ENCODE measurements at regions not wholly inside any gene's neighbourhood (a gene's known extent, or its start where the extent isn't known, plus 50 kb on each side); places are given as distances from the start of the nearest gene placed in this dataset.
"Not testable (repeated sequence)": the region's sequence is repeated elsewhere in the genome, so short reads cannot be mapped to it uniquely, and the experiment has no call there.

DNA sequence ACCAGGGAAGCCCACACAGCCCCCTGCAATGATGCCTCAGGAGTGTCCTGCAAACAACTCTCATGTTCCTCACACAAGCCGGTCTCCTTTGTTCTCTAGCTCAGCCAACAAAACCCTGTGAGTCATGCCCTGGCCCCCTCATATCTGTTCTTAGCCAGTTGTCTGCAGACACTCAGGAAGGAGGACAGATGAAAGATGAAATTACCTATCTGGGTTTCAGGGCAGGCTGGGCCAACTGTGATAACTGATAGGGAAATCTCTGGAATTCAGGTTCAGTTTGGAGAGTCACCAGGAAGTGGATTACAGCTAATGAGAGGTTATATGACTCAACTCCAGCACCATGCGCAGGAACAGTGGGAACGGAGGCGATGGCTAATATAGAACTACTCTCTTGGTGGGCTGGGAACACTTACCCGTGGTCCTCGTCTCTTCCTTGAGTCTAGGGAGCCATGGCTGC is 352.0 kb upstream of the ADAMTS9 start:
- DNase-seq (ENCODE audit: low read depth, low spot score), result no peak

DNA sequence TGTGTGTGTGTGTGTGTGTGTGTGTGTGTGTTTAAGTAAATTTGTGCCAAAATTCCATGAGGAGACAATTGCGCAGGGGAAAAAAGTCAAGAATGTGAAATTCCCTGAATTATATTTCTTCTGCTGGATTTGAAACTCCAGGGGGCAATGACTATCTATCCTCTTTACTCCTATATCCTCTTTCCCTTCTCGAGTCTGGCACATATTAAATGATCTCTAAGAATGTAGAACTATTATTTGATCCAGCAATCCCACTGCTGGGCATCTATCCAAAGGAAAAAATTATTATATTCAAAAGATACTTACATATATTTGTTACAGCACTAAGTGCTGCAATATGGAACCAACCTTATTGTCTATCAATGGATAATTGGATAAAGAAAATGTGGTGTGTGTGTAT is 350.1 kb upstream of the ADAMTS9 start:
- DNase-seq (ENCODE audit: low read depth, low spot score), result no peak

GRCh38 chr3:65035246-65035645 is 347.4 kb upstream of the ADAMTS9 start:
- no peak for DNase-seq (ENCODE audit: low read depth, low spot score)

DNA sequence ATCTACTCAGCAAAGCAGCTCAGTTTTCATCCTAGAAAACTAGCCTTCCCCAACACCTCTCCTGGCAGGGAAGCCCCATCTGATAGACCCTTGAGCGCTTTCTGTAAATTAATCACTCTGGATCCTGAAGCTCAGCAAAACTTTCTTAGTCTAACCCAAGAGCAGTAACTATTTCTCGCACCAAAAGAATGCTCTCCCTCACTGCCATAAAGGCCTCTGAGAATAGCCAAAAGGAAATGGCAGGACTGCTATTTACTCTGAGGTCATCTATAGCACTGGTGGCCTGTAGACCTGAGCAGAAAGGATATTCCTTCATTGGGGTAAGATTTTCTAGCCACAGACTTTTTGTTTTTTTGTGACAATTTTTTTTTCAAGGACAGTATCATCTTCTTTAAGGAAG is 345.8 kb upstream of the ADAMTS9 start:
- no peak for DNase-seq (ENCODE audit: low read depth, low spot score)

DNA sequence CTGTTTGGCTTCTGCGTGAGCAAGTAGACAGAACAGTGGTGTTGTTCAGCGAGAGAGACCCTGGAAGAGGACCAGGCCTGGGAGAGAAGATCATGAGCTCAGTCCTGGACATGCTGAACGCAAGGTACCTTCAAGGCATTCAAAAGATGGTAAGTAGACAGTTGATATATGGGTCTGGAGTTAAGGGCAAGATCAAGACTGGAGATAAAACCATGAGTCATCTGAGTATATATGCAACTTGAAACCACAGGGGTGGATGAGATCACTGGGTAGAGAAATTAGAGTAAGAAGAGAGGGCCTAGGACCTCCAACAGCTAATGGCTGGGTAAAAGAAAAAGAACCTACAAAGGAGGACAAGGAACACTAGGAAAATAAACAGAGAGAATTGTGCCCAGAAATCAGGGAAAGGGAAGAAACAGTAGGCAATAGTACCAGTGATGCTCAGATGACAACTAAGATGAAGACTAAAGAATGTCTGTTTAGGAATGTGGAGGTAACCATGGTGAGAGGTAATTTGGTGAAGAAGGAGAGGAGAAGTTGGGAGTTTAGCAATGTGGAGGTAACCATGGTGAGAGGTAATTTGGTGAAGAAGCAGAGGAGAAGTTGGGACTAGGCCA is 343.2 kb upstream of the ADAMTS9 start:
- no peak for DNase-seq (ENCODE audit: low read depth, low spot score)

DNA sequence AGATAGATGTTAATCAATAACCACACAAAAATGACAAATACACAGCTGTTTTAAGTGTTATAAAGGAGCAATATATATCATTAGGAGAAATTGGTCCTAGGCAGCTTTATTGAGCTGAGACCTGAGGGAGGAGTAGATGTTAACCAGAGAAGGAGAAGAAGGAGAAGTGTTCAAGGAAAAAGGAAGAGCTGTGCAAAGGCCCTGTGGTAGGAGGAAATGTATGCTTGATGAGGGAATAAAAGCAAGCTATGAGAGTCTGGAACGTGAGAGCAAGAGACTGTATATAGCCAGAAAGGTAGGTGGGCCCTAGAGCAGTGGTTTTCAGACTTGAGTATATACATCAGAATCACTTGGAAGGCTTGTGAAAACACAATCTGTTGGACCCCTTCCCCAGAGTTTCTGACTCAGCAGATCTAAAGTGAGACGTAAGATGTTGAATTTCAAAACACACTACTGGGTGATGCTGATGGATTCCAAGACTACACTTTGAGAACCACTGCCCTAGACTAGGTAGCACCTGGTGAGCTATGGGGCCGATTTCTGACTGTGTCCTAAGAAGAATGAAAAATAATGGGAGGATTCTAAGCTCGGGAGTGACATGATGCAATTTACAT is 342.3 kb upstream of the ADAMTS9 start:
- DNase-seq (ENCODE audit: low read depth, low spot score), result no peak

- DNase-seq (ENCODE audit: low read depth, low spot score), result no peak
Measured at GRCh38 chr3:65029130-65029529, 341.3 kb upstream of the ADAMTS9 start.

DNA sequence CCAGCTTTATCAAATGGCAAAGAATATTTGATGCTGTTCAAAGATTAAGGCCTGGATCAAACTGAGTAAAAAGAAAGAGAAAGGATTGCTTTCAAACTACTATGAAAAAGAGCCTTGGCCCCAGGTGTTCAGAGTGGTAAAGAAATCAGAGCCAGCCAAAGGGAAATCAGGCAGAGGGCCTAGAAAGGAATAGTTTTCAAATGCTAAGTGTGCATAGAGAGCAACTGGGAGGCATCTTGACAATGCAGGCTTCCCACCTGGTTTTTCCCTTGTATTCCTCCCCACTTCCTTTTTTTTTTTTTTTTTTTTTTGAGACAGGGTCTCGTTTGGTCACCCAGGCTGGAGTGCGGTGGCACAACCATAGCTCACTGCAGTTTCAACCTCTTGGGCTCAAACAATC is 340.2 kb upstream of the ADAMTS9 start:
- DNase-seq (ENCODE audit: low read depth, low spot score), result no peak

DNA sequence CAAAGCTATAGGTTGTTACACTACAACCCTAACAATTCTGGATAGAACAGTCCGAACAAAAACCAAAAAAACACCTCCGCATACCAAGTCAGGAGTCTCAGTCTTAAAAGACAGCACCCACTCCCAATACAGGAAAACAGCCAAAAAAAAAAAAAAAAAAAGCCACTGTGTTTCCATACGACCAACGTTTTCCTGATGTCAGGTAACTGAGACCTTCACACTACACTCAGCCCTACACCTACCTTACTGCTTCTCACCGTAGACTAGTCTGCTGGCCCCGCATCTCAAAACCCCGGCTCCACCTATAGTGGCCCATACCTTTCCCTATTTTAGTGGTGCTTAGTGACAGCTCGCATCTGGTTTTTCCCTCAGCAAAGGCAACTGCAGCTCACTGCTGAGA is 339.5 kb upstream of the ADAMTS9 start:
- no peak for DNase-seq (ENCODE audit: low read depth, low spot score)

- no peak for DNase-seq (ENCODE audit: low read depth, low spot score)
Measured at GRCh38 chr3:65026151-65026550, 338.4 kb upstream of the ADAMTS9 start.

DNA sequence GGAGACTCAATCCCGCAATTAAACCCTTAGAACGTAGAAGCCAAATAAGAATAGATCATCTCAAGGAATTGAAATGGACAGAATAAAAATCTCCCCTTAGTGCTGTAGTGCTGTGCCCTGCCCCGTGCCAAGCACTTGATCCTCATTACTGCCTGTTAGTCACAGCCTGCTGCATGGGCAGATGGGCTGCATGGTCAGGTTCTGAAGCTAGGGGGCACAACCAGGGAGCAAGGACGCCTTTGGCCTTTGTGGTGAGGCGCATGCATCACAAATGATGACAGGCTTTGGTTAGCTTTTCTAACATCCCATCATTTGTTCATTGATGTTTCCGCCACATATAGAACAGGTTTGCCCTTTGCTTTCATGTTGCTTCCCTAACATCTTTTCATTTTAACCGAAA is 336.3 kb upstream of the ADAMTS9 start:
- DNase-seq (ENCODE audit: low read depth, low spot score), result no peak

DNA sequence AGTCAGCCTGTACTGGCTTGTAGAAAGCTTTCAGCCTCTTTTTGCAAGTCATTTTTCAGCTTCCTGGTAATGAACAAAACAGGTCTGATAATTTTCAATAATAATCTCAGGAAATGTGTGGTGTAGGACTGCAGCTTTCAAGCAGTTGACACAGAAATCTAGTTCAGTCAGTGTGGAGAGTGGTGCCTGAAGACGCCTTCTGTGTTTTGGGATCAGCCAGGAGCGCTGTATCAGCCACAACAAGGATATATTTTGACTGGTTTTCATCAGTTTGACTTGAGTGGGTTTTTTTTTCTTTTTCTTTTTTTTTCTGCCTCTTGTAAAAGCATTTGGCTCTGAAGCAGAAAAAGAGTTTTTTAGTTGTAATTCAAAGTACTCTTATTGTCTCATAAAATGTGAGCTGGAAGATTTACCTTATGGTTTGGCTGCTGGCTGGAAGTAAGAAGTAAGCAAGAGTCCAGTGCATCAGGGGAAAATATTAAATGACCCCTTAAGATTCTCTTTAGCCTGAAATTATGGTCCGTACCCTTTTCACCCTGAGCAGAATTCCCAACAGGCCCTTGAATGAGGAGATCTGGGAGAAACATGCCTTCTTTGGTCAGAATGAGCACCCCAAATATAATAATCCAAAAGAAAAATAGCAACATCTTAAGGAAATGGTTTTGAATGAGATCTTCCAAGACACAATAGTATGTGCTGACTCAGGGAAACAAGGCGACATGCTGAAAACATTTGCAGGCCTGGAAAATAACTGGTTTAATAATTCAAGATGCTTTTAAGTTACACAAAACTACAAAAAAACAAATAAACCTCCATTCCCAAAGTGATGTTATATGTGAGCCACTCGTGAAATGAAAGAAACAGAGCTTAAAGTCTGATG is 332.7 kb upstream of the ADAMTS9 start:
- no peak for DNase-seq (ENCODE audit: low read depth, low spot score)

DNA sequence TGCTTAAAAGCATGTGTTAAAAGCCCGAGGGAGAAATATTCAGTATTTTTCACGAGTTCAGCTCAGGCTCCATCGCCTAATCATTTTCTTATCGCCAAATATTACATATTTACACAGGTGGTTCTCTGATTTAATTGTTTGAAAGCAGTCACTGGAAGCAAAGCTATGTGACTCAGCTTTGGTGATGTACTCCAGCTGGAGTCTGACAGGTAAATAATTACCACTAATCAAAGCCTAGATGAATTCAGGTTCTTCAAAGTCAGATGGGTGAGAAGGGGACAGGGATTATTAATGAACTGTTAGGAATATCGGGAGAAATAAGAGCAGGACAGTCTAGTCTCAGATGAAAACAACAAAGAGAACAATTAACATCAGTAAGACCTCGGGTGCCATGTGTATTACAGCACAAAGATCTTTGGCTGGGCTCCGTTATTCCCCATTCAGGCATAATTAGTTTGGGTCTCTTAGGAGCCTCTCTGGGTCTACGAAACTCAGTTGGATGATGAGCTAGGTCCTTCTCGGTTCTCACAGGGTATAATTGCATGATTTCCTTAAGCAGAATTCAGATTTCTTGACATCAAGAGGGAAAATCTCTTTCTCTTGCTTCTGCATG is 331.7 kb upstream of the ADAMTS9 start:
- no peak for DNase-seq (ENCODE audit: low read depth, low spot score)

DNA sequence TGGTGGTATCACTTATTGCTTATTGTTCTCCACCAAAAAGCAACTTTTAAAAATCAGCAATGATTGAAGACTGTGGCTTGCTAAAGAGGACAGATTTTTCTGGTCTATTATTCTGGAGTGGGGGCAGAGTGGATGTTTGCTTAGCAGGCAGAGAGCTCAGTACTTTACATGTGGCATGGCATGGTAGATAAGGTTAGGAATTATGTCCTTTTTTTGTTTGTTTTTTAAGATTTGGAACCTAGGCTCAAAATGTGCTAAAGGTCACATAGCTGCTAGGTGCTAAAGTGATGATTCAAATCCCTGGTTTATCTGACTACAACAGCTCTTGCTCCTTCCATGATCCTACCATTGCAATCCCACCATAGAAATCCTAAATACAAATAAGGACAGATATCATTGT is 331.0 kb upstream of the ADAMTS9 start:
- DNase-seq (ENCODE audit: low read depth, low spot score), result no peak

DNA sequence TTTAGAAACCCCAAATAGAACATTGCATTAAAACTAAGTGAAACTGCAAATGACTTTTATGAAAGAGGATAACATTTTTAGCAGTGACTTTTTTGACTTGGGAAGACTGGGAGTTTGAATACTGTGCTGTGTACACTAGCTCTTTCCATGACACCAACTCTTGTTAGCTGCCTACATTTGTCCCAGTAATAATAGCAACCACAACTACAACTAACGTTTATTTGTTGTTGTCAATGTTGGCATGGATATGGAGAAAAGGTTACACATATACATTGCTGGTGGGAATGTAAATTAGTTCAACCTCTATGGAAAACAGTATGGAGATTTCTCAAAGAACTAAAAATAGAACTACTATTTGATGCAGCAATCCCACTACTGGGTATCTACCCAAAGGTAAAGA is 329.6 kb upstream of the ADAMTS9 start:
- DNase-seq (ENCODE audit: low read depth, low spot score), result no peak

GRCh38 chr3:65015711-65016110 is 327.9 kb upstream of the ADAMTS9 start:
- DNase-seq (ENCODE audit: low read depth, low spot score), result no peak

DNA sequence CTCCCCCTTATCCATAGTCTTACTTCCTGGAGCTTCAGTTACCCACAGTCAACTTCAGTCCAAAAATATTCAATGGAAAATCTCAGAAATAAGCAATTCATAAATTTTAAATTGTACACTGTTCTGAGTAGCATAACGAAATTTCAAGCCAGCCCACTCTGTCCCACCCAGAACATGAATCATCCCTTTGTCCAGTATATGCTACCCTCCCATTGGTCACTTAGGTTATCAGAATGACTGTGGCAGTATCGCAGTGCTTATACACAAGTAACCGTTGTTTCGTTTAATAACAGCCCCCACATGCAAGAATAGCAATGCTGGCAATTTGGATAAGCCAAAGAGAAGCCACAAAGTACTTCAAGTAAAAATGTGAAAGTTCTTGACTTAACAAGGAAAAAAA is 325.3 kb upstream of the ADAMTS9 start:
- DNase-seq (ENCODE audit: low read depth, low spot score), result no peak

- no peak for DNase-seq (ENCODE audit: low read depth, low spot score)
Measured at GRCh38 chr3:65006300-65006739, 318.5 kb upstream of the ADAMTS9 start.

DNA sequence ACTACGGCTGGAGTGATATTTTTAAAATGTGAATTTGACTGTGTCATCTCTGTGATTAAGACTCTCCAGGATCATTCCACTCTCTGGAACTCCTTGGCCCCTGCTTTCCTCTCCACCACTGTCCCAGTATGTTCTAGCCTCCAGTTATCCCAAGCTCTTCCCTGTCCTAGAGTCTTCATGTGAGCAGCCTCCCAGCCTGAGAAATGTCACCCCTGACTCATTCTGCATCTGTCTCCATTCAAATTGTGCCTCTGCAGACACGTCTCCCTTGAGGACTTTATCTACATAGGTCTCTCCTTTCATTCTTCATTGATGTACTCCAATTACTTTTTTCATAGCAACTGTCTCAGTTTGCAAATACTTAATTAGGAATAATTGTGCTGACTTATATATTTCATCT is 317.7 kb upstream of the ADAMTS9 start:
- no peak for DNase-seq (ENCODE audit: low read depth, low spot score)

DNA sequence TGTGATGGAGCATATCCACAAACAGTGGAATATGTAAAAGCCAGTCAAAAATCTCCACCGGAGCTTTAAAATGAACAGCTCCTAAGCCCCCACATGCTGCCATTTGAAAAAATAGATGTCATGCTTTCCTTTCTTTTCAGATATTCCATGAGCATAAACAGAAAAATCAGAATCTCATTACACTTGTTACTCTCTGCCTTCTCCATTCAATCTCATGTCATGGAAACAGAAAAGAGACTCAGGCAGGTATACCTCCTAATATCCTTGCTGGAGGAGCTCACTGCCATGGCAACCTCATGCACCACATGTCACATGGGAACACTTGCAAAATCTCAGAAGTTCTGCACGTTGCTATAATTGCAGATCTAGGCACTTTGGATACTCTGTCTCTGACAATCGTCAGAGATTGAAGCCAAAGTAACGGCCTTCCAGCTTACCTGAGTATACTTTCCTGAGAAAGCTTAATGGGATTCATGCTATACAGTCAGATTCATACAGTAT is 317.0 kb upstream of the ADAMTS9 start:
- DNase-seq (ENCODE audit: low read depth, low spot score), result no peak

DNA sequence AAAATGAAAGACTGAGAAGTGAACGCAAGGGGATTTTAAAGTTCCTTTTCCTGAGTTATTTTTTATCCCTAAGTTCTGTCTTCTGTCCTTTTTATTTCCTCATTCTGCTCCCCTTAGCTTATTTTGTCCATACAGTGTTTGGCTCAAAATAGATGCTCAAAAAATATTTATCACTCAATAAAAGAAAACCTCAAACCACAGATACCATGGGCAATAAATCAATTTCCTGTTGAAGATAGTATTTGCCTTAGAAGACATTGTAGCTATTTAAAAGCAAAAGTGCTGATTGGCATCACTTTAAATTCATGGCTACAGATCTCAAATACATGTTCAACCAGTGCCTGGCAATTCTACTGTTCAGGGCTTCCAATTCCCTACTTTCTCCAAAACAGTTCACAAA is 316.5 kb upstream of the ADAMTS9 start:
- DNase-seq (ENCODE audit: low read depth, low spot score), result no peak

DNA sequence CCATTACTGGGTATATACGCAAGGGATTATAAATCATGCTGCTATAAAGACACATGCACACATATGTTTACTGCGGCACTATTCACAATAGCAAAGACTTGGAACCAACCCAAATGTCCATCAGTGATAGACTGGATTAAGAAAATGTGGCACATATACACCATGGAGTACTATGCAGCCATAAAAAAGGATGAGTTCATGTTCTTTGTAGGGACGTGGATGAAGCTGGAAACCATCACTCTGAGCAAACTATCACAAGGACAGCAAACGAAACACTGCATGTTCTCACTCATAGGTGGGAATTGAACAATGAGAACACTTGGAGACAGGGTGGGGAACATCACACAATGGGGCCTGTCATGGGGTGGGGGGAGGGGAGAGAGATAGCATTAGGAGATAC is 313.3 kb upstream of the ADAMTS9 start:
- not testable (repeated sequence) for DNase-seq (ENCODE audit: low read depth, low spot score)

Data from iPS DF 19.7 (cell line).